NCI-H460 (cell line): ENCODE measurements at regions not wholly inside any gene's neighbourhood (a gene's known extent, or its start where the extent isn't known, plus 50 kb on each side); places are given as distances from the start of the nearest gene placed in this dataset.

Source experiments
- DNase-seq: peaks from one replicate; pipeline ENCODE4 v3.0.0-alpha.2; 2016; ENCODE audit warnings: low read depth; ENCODE audit errors: extremely low read depth

GRCh38 chr13:47017476-47017875 is 120.6 kb upstream of the HTR2A start:
- no peak for DNase-seq

DNA sequence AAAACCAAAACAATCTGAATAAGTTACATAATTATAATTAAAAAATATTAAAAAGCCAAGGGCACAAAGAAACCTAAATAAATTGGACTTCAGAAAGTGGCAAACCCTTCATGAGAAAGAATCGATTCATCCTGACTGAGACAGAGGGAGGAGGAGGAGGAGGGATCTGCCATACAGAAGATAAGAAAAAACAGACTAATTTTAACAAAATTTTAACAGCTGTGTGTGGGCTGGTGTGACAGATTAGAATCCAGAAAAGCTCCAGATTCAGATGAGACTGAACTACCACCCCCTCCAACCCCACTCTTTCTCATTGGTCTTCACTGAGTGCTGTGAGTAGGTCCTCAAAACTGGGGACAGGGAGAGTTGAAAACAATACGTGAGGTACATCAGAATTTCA is 111.5 kb upstream of the HTR2A start:
- no peak for DNase-seq

GRCh38 chr13:47005756-47006414 is 109.0 kb upstream of the HTR2A start:
- DNase-seq, result no peak

DNA sequence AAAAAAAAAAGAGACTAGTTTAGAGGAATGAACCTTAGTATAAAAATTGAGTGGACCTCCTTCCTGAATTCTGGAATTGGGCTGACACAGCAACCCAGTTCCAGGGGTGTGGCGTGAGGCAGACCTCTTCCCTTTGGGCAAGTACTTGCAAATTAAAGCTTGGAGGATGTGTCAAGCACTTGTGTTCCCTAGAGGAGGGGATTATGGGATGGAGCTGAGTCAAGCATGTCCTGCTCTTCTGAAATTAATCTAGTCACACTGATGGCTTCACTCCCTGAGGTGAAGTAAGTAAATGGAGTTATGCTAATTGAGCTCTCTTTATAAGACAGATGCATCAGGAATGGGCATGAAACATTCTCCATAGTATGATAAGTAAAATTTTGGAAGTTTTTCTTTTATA is 107.7 kb upstream of the HTR2A start:
- no peak for DNase-seq

DNA sequence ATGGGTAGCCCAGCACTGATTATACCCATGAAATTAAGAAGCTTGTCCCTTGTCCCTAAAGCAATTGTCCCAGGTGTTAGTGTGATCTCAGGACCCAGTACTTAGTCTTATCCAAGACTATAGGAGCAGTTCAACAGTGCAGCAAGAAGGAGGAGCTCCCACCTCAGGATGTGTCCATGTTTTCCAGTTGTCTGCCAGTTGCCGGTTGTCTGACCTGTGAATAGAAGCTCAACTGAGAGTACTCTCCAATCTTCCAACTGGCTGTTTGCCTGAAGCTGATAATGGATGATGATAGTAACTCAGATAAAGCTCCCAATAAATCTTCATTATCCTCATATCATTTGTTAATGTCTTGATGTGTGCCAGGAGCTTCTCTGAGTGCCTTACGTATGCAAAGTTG is 107.2 kb upstream of the HTR2A start:
- DNase-seq, result no peak

GRCh38 chr13:47000165-47000564 is 103.3 kb upstream of the HTR2A start:
- DNase-seq, result no peak

- DNase-seq, result no peak
These were observed 99.6 kb upstream of the HTR2A start for GRCh38 chr13:46996316-46997030.

DNA sequence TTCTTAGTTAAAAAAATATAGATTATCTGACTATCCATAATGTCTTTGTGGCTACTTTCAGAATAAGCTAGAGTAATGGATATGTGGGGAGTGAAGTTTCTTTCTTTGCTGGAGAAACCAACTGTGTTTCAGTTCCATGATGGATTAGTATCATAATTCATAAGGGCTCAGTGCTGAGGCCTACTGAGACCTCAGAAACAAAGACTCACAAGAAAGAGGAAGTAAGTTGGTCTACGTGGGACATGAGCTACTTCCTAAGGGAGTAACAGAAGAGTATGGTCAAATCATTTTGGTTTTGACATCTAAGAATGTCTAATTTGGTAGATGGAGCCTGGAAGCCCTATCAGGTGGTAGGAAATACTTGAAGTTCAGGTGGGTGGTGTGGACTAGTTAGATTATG is 99.0 kb upstream of the HTR2A start:
- no peak for DNase-seq

- DNase-seq, result no peak
These were observed 97.6 kb upstream of the HTR2A start for GRCh38 chr13:46994492-46994891.

DNA sequence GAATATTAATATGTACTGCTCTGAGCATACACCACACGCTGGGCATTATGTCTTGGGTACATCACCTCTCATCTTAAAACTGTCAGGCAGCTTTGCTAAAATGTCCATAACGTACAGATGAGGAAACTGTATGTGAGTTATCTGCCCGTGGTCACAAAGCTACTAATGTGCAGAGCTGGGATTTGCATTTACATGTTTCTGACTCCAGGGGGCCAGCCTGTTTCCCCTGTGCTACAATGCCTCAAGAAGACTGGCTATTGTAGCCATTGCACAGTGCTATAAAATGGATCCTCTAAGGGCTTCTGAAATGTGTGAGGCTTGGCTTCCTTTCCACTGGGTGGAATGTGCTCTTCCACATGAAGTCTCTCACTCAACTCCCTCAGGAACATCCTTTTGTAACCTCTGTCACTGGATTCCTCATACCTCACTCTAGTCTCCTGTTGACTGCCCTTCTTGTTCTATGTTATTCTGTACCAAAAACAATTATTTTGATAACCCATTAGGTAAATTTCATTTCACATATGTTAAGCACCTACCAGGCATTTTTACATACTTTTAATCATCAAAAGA is 95.6 kb upstream of the HTR2A start:
- no peak for DNase-seq

GRCh38 chr13:46983881-46984280 is 87.0 kb upstream of the HTR2A start:
- no peak for DNase-seq

- DNase-seq, result no peak
These were observed 86.2 kb upstream of the HTR2A start for GRCh38 chr13:46982856-46983582.

- DNase-seq, result no peak
These were observed 78.3 kb upstream of the HTR2A start for GRCh38 chr13:46975173-46975572.

DNA sequence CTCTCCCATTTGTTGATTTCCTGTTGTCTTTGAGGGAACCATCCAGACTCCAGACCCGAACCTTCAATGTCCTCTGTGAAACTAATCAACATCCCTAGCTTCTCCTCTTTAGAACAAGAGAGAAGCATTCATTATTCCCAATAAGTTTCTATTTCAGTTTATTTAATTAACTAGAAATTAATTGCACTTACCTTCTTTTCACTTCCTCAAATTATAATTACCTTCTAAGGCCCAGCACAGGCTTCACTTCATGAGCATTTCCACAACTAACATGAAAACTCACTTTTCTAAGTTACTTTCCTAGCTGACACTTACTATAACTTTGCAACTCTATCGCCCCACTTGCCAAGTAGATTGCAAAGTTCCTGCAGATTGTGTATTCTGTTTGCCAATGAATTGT is 71.6 kb upstream of the HTR2A start:
- DNase-seq, result no peak

GRCh38 chr13:46964789-46965527 is 68.1 kb upstream of the HTR2A start:
- DNase-seq, result no peak

- DNase-seq, result no peak
These were observed 67.1 kb upstream of the HTR2A start for GRCh38 chr13:46963904-46964303.

- DNase-seq, result no peak
These were observed 65.6 kb upstream of the HTR2A start for GRCh38 chr13:46962281-46962941.

GRCh38 chr13:46961719-46962118 is 64.9 kb upstream of the HTR2A start:
- no peak for DNase-seq

- DNase-seq, result no peak
These were observed 57.1 kb upstream of the HTR2A start for GRCh38 chr13:46953941-46954340.

DNA sequence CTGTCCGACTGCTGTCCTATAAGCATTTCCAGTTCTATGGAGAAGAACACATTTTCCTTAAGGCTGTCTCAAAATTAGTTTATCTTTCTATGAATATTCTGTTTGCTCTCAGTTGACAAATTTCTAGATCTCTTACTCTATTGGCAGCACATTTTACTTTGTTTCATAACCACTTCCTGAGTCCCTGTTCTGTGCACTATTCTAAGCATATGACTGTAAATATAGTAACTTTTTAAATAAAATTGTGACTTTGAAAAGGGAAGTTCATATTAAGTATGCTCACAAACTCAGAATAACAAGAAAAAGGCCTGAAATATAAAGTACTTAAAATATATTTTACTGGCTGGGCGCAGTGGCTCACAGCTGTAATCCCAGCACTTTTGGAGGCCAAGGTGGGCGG is 56.5 kb upstream of the HTR2A start:
- DNase-seq, result no peak
